HG03280 (cell line): ENCODE measurements at regions not wholly inside any gene's neighbourhood (a gene's known extent, or its start where the extent isn't known, plus 50 kb on each side); places are given as distances from the start of the nearest gene placed in this dataset.
"Not testable (repeated sequence)": the region's sequence is repeated elsewhere in the genome, so short reads cannot be mapped to it uniquely, and the experiment has no call there.

Source experiments
- ATAC-seq: cut with Tn5 transposase; IDR thresholded peaks from one replicate; pipeline ENCODE4 v1.9.1; 2021; ENCODE audit warnings: mild to moderate bottlenecking, moderate library complexity; ENCODE audit not compliant: unreplicated experiment

- ATAC-seq: no peak
Measured at GRCh38 chr2:128670066-128670465, 351.4 kb upstream of the HS6ST1 start.

- ATAC-seq: not testable (repeated sequence)
Measured at GRCh38 chr2:128671981-128672757, 353.5 kb upstream of the HS6ST1 start.

- ATAC-seq: not testable (repeated sequence)
Measured at GRCh38 chr2:128679680-128680079, 361.0 kb upstream of the HS6ST1 start.

GRCh38 chr2:128681507-128681906 lies 362.8 kb upstream of the HS6ST1 start:
- no peak for ATAC-seq

GRCh38 chr2:128682266-128682665 lies 363.6 kb upstream of the HS6ST1 start:
- ATAC-seq: no peak

- ATAC-seq: no peak
Measured at GRCh38 chr2:128682729-128683284, 364.1 kb upstream of the HS6ST1 start.

- no peak for ATAC-seq
Measured at GRCh38 chr2:128684523-128684922, 365.9 kb upstream of the HS6ST1 start.

GRCh38 chr2:128685841-128686496 lies 367.3 kb upstream of the HS6ST1 start:
- no peak for ATAC-seq

- ATAC-seq: no peak
Measured at GRCh38 chr2:128686497-128686859, 367.8 kb upstream of the HS6ST1 start.

GRCh38 chr2:128686881-128687555 lies 368.4 kb upstream of the HS6ST1 start:
- ATAC-seq: no peak

GRCh38 chr2:128687565-128687964 lies 368.9 kb upstream of the HS6ST1 start:
- no peak for ATAC-seq

GRCh38 chr2:128689971-128690370 lies 371.3 kb upstream of the HS6ST1 start:
- no peak for ATAC-seq

GRCh38 chr2:128690431-128690830 lies 371.8 kb upstream of the HS6ST1 start:
- no peak for ATAC-seq

GRCh38 chr2:128690869-128691268 lies 372.2 kb upstream of the HS6ST1 start:
- no peak for ATAC-seq

- no peak for ATAC-seq
Measured at GRCh38 chr2:128691526-128691925, 372.9 kb upstream of the HS6ST1 start.

GRCh38 chr2:128692895-128693742 lies 374.5 kb upstream of the HS6ST1 start:
- no peak for ATAC-seq

- no peak for ATAC-seq
Measured at GRCh38 chr2:128693743-128694029, 375.0 kb upstream of the HS6ST1 start.

- ATAC-seq: no peak
Measured at GRCh38 chr2:128695646-128696220, 377.1 kb upstream of the HS6ST1 start.

GRCh38 chr2:128696421-128696820 lies 377.8 kb upstream of the HS6ST1 start:
- no peak for ATAC-seq

GRCh38 chr2:128701418-128701817 lies 382.8 kb upstream of the HS6ST1 start:
- no peak for ATAC-seq

GRCh38 chr2:128702616-128703015 lies 383.9 kb upstream of the HS6ST1 start:
- ATAC-seq: no peak
